WTC11 (cell line): ENCODE measurements at regions not wholly inside any gene's neighbourhood (a gene's known extent, or its start where the extent isn't known, plus 50 kb on each side); places are given as distances from the start of the nearest gene placed in this dataset.

ENCODE experiments used
- ATAC-seq: fragments of 200-7000 bp; cut with Tn5 transposase; 2 replicates; pipeline ENCODE4 v1.10.0; 2021; ENCODE audit warnings: mild to moderate bottlenecking, moderate library complexity
- CTCF ChIA-PET: fragments of 300-600 bp; sonication (Branson Sonifier 250); formaldehyde crosslinking; loops from one replicate; lab custom pipeline; 2021; ENCODE audit warnings: antibody characterized with exemption; lab: Charles Lee
- POLR2A ChIA-PET: fragments of 350-600 bp; sonication (Branson Sonifier 250); formaldehyde crosslinking; loops from one replicate; lab custom pipeline; 2021; ENCODE audit warnings: antibody characterized with exemption; lab: Charles Lee
- DNase-seq: peaks from one replicate; pipeline ENCODE4 v3.0.0; 2021; ENCODE audit warnings: low spot score
- H3K27ac Mint-ChIP-seq: 2 replicates; pipeline ENCODE4 v1.8.0; 2021; ENCODE audit warnings: mixed read lengths
- H3K27me3 Mint-ChIP-seq: 2 replicates; pipeline ENCODE4 v1.8.0; 2021; ENCODE audit warnings: low read depth, mild to moderate bottlenecking, moderate library complexity, mixed read lengths
- H3K36me3 Mint-ChIP-seq: 2 replicates; pipeline ENCODE4 v1.8.0; 2021; ENCODE audit warnings: mixed read lengths
- H3K4me1 Mint-ChIP-seq: 2 replicates; pipeline ENCODE4 v1.8.0; 2022; ENCODE audit warnings: mixed read lengths
- H3K4me3 Mint-ChIP-seq: 2 replicates; pipeline ENCODE4 v1.8.0; 2021; ENCODE audit warnings: mild to moderate bottlenecking, moderate library complexity, mixed read lengths
- H3K9me3 Mint-ChIP-seq: 2 replicates; pipeline ENCODE4 v1.8.0; 2021; ENCODE audit warnings: mixed read lengths
- ARID4B ChIP-seq: sonication (generic); formaldehyde crosslinking; IDR thresholded peaks from 2 replicates; pipeline ENCODE4 v1.8.0; 2023; ENCODE audit warnings: missing genetic modification reagents, mild to moderate bottlenecking, borderline replicate concordance
- ATF2 ChIP-seq: sonication (generic); formaldehyde crosslinking; IDR thresholded peaks from 2 replicates; pipeline ENCODE4 v1.8.1; 2022; ENCODE audit warnings: low read depth, missing genetic modification reagents, borderline replicate concordance
- E2F4 ChIP-seq: sonication (generic); formaldehyde crosslinking; IDR thresholded peaks from 2 replicates; pipeline ENCODE4 v1.8.1; 2022; ENCODE audit warnings: low read depth, mild to moderate bottlenecking, moderate library complexity, missing genetic modification reagents, borderline replicate concordance
- ELF4 ChIP-seq: sonication (generic); formaldehyde crosslinking; IDR thresholded peaks from 2 replicates; pipeline ENCODE4 v1.8.1; 2022; ENCODE audit warnings: low read depth, mild to moderate bottlenecking, moderate library complexity, missing genetic modification reagents
- ERG ChIP-seq: fragments of 250-450 bp; sonication (Bioruptor Pico); IDR thresholded peaks from 2 replicates; pipeline ENCODE4 v1.8.0; 2021; ENCODE audit warnings: mild to moderate bottlenecking
- ESRRA ChIP-seq: sonication (generic); formaldehyde crosslinking; IDR thresholded peaks from 2 replicates; pipeline ENCODE4 v1.8.1; 2022; ENCODE audit warnings: mild to moderate bottlenecking, missing genetic modification reagents, borderline replicate concordance
- FOXK1 ChIP-seq: sonication (generic); formaldehyde crosslinking; IDR thresholded peaks from 2 replicates; pipeline ENCODE4 v1.8.0; 2022; ENCODE audit warnings: mild to moderate bottlenecking, moderate library complexity, missing genetic modification reagents
- GABPB1 ChIP-seq: sonication (generic); formaldehyde crosslinking; IDR thresholded peaks from 2 replicates; pipeline ENCODE4 v1.8.1; 2023; ENCODE audit warnings: mild to moderate bottlenecking, missing genetic modification reagents
- HMGXB4 ChIP-seq: sonication (generic); formaldehyde crosslinking; IDR thresholded peaks from 2 replicates; pipeline ENCODE4 v1.8.1; 2023; ENCODE audit warnings: mild to moderate bottlenecking, moderate library complexity, missing genetic modification reagents
- JAZF1 ChIP-seq: fragments of 250-450 bp; sonication (Bioruptor Pico); IDR thresholded peaks from 2 replicates; pipeline ENCODE4 v1.9.0; 2021; ENCODE audit warnings: moderate library complexity, mild to moderate bottlenecking, inconsistent platforms
- MAX ChIP-seq: sonication (generic); formaldehyde crosslinking; IDR thresholded peaks from 2 replicates; pipeline ENCODE4 v1.8.0; 2022; ENCODE audit warnings: mild to moderate bottlenecking, missing genetic modification reagents
- NFATC4 ChIP-seq: fragments of 250-450 bp; sonication (Bioruptor Pico); IDR thresholded peaks from 2 replicates; pipeline ENCODE4 v1.9.0; 2021; ENCODE audit warnings: mild to moderate bottlenecking
- NFYB ChIP-seq: sonication (generic); formaldehyde crosslinking; conservative IDR thresholded peaks from 2 replicates; pipeline ENCODE4 v1.8.0; 2022; ENCODE audit warnings: low read depth, missing genetic modification reagents
- NR1H2 ChIP-seq: sonication (generic); formaldehyde crosslinking; IDR thresholded peaks from 2 replicates; pipeline ENCODE4 v1.9.0; 2021; ENCODE audit warnings: mild to moderate bottlenecking, moderate library complexity, missing genetic modification reagents
- NR3C1 ChIP-seq: sonication (generic); formaldehyde crosslinking; conservative IDR thresholded peaks from 2 replicates; pipeline ENCODE4 v1.8.1; 2023; ENCODE audit warnings: low read depth, mild to moderate bottlenecking, missing genetic modification reagents
- PRDM15 ChIP-seq: sonication (generic); formaldehyde crosslinking; IDR thresholded peaks from 2 replicates; pipeline ENCODE4 v1.8.0; 2022; ENCODE audit warnings: missing genetic modification reagents
- SP1 ChIP-seq: sonication (generic); formaldehyde crosslinking; conservative IDR thresholded peaks from 2 replicates; pipeline ENCODE4 v1.8.1; 2022; ENCODE audit warnings: missing genetic modification reagents
- TCF7 ChIP-seq: sonication (generic); formaldehyde crosslinking; IDR thresholded peaks from 2 replicates; pipeline ENCODE4 v1.8.0; 2022; ENCODE audit warnings: mild to moderate bottlenecking, low read depth, missing genetic modification reagents, moderate library complexity
- TP53 ChIP-seq: sonication (generic); formaldehyde crosslinking; IDR thresholded peaks from 2 replicates; pipeline ENCODE4 v1.8.1; 2023; ENCODE audit warnings: mild to moderate bottlenecking, missing genetic modification reagents
- ZNF317 ChIP-seq: sonication (generic); formaldehyde crosslinking; IDR thresholded peaks from 2 replicates; pipeline ENCODE4 v1.8.1; 2023; ENCODE audit warnings: low read depth, mild to moderate bottlenecking, moderate library complexity, missing genetic modification reagents, borderline replicate concordance

GRCh38 chr5:116378777-116379121 lies 195.9 kb downstream of the SEMA6A start:
- Mint-ChIP-seq H3K27me3 (no peaks in the 10 kb centered on the region), H3K9me3 (peaks cover 2% of the 10 kb centered on the region), H3K4me3 (no peak overlapping the region), H3K36me3 (peaks cover under 1% of the 10 kb centered on the region), H3K27ac (no peak overlapping the region), H3K4me1 (peaks cover 24% of the 10 kb centered on the region)
- TF ChIP-seq SP1 (CRISPR knock-in tag): no peak
- TF ChIP-seq NR1H2 (CRISPR knock-in tag): no peak
- TF ChIP-seq ZNF317 (CRISPR knock-in tag): no peak
- TF ChIP-seq ELF4 (CRISPR knock-in tag): no peak
- no peak for TF ChIP-seq ERG
- no peak for TF ChIP-seq FOXK1 (CRISPR knock-in tag)
- TF ChIP-seq NR3C1: no peak
- TF ChIP-seq TCF7 (CRISPR knock-in tag): no peak
- no peak for TF ChIP-seq ATF2 (CRISPR knock-in tag)
- DNase-seq (no peak), ATAC-seq (no peak)
- ChIA-PET POLR2A (no interaction called here), CTCF (interaction anchor here (1.2 kb wide), 1 partner anchor 89 kb away, joined by 3 read pairs; no protein-coding TSS in a partner anchor)

- DNase-seq: no peak
- CTCF ChIA-PET: interaction anchor here (1.2 to 1.8 kb wide), 2 partner anchors 10 to 89 kb away, joined by 3 to 4 read pairs; no protein-coding TSS in a partner anchor
- no peaks in the 10 kb centered on the region for H3K27me3 Mint-ChIP-seq
- no peak for TF ChIP-seq NFYB (CRISPR knock-in tag)
- TF ChIP-seq ESRRA (CRISPR knock-in tag): no peak
- no peak for TF ChIP-seq NFATC4
- TF ChIP-seq TCF7 (CRISPR knock-in tag): no peak
- TF ChIP-seq PRDM15: no peak
- no peak for TF ChIP-seq TP53 (CRISPR knock-in tag)
- no peak for TF ChIP-seq GABPB1 (CRISPR knock-in tag)
- TF ChIP-seq JAZF1 (CRISPR knock-in tag): no peak
- TF ChIP-seq MAX (CRISPR knock-in tag): no peak
- no peak for TF ChIP-seq ARID4B (CRISPR knock-in tag)
- TF ChIP-seq HMGXB4 (CRISPR knock-in tag): no peak
- no peak for TF ChIP-seq E2F4 (CRISPR knock-in tag)
Observed at GRCh38 chr5:116378007-116378776, 196.4 kb downstream of the SEMA6A start.

More at GRCh38 chr5:116378007-116378776, 196.4 kb downstream of the SEMA6A start:
- Mint-ChIP-seq H3K4me3 (no peak overlapping the region), H3K9me3 (peaks cover 7% of the 10 kb centered on the region), H3K27ac (no peak overlapping the region), H3K36me3 (peaks cover 3% of the 10 kb centered on the region), H3K4me1 (peaks cover 24% of the 10 kb centered on the region)
- ATAC-seq: no peak
- POLR2A ChIA-PET: no interaction called here
